GM12865 (cell line): ENCODE measurements at regions not wholly inside any gene's neighbourhood (a gene's known extent, or its start where the extent isn't known, plus 50 kb on each side); places are given as distances from the start of the nearest gene placed in this dataset.

Source experiments
- DNase-seq: peaks from one replicate; pipeline ENCODE4 v3.0.0; 2010; ENCODE audit warnings: low read depth
- H3K4me3 ChIP-seq: 2 replicates; pipeline ENCODE4 v1.5.1; 2011; ENCODE audit warnings: mild to moderate bottlenecking, low read depth, low read length, control low read depth
- TF ChIP-seq, protein P1 (sequence below): IDR thresholded peaks from 2 replicates; pipeline ENCODE4 v1.5.1; 2011; ENCODE audit warnings: low read length, control low read depth, low read depth, inconsistent platforms; ENCODE audit not compliant: insufficient read depth; ENCODE audit errors: missing control alignments

DNA sequence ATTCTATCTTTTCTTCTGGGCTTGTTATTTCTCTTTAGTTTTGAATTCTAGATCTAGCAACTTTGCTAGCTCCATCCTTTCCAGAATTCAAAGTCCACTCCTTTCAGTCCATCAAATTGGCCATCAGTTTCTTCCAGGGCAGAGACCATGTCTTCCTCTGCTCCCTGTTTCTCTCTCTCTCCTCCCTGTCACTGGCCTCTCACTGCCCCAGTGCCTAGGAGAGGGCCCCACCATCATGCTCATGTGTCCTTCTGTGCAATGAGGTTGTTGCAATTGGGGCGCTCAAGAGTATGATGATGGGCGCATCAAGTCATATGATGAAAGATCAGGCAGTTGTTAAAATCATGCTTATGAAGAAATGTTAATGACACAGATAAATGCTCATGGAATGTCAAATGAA lies 159.2 kb upstream of the HS6ST1 start:
- H3K4me3 ChIP-seq = no peak overlapping the region
- TF ChIP-seq, protein P1, sequence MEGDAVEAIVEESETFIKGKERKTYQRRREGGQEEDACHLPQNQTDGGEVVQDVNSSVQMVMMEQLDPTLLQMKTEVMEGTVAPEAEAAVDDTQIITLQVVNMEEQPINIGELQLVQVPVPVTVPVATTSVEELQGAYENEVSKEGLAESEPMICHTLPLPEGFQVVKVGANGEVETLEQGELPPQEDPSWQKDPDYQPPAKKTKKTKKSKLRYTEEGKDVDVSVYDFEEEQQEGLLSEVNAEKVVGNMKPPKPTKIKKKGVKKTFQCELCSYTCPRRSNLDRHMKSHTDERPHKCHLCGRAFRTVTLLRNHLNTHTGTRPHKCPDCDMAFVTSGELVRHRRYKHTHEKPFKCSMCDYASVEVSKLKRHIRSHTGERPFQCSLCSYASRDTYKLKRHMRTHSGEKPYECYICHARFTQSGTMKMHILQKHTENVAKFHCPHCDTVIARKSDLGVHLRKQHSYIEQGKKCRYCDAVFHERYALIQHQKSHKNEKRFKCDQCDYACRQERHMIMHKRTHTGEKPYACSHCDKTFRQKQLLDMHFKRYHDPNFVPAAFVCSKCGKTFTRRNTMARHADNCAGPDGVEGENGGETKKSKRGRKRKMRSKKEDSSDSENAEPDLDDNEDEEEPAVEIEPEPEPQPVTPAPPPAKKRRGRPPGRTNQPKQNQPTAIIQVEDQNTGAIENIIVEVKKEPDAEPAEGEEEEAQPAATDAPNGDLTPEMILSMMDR = no peak
- no peak for DNase-seq

DNA sequence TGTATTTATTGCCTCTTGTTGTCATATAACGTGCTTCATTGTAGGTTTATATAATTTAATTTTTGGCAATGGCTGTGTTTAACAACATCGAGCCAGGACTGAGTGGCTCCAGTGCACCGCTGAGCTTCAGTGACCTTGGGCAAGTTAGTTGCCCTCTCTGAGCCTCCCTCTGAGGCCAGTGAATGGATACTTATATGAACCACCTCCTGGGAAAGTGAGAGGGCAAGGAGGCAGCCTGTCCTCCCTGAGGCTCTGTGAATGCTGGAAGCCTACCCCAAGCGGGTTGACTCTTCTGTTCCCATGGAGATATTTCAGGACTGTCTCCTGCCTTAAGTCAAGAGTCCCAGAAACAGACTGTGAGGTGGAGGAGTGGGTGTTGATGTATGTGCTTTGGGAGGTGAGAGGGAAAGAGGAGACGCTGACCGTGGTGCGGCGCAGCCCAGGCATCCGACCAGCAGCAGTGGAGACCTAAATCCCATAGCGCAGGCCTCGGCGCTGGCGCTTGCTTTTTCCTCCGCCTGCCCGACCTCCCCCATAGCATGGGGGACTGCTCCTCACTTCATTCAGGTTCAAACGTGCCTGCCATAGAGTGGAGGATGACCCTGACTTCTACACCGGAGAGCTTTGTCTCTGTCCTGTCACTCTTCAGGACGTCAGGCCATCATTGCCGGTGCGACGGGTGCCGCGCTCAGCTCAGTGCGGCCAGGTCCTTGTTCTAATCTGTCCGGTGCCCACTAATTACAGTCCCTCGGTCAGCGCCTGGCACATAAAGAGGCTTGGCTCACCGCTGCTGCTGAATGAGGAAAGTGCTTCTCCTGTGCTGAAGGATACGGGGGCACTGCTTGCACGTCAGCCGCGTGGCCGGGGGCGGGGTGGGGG lies 167.3 kb upstream of the HS6ST1 start:
- TF ChIP-seq, protein P1 = no peak
- DNase-seq = no peak
- no peak overlapping the region for H3K4me3 ChIP-seq

DNA sequence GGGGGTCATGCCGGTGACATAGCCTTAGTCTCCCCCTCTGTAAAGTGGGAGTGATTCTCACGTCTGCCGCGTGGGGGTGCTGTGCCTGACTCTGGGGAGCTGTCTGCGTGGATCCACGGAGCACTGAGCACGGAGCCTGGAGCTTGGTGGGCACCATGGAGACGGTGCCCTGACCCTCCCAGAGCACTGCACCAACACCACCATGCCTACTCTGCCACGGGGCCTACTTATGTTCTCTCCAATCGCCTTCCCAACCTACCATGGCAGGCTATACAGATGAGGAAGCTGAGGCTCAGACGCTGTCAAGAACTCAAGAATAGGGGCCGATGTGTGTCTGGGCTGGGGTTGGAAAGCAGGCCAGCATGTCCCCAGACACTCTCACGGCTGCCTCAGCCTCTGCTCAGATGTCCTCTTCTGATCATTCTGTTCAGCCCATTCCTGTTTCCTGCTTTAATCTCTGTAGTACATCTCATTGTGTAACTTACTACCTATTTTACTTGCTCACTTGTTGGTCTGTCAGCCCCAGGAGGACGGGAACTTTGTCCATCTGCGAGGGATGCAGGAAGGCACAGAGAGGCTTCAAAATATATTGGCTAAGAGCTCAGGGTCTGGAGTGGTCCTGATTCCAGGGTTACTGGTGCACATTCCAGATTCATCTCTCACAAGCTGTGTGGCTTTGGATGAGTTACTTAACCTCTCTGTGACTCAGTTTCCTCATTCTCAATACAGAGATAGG lies 168.1 kb upstream of the HS6ST1 start:
- TF ChIP-seq, protein P1 = no peak
- H3K4me3 ChIP-seq = no peak overlapping the region
- no peak for DNase-seq

DNA sequence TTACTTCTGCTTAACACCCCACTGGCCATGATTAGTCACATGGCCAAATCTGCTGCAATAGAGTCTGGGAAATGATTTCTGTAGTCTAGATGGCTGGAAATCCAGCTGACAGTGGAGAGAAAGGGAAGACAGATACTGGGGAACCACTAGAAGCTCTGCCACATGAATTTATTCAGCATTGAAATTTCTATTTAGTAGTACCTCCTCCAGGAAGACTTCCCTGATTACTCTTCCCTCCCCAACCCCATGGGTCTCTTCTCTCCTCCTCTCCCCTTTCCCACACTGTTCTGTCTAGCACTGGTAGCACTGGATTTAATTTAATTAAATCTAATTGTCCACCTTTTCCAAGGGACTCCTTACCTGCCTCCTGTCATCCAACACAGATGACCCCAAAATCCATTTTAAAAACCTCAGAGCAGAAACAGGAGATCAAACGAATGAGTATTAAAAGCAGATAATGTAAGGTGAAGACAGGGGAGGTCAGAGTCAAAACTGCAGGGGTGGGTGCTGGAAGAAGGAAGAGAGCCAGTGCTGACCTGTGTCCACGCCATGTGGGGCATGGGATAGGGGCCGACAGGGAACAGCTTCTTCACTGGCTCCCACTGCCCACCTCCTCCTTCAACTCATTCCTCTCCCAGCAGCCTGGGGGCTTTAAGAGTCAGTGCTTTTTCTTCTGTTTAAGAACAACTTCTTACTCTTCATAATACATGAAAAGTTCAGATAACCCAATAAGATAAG lies 169.2 kb upstream of the HS6ST1 start:
- TF ChIP-seq, protein P1 = no peak
- DNase-seq = no peak
- no peak overlapping the region for H3K4me3 ChIP-seq

DNA sequence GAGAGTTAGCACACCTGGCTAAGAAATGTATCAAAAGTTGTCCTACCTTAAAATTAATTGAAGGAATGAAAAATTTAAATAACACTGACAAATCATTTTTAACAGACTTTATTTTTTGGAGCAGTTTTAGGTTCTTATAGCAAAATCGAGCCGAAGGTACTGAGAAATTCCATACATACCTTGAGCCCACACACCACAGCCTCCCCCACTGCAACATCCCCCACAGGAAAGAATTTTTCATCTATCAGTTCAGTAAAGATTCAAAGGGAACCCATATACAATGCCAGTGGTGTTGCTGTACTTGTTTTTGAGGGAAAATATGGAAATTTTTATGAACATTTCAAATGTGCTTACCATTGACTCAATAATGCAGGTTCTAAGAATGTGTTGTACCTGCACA lies 169.8 kb upstream of the HS6ST1 start:
- DNase-seq = no peak
- TF ChIP-seq, protein P1 = no peak
- H3K4me3 ChIP-seq = no peak overlapping the region

DNA sequence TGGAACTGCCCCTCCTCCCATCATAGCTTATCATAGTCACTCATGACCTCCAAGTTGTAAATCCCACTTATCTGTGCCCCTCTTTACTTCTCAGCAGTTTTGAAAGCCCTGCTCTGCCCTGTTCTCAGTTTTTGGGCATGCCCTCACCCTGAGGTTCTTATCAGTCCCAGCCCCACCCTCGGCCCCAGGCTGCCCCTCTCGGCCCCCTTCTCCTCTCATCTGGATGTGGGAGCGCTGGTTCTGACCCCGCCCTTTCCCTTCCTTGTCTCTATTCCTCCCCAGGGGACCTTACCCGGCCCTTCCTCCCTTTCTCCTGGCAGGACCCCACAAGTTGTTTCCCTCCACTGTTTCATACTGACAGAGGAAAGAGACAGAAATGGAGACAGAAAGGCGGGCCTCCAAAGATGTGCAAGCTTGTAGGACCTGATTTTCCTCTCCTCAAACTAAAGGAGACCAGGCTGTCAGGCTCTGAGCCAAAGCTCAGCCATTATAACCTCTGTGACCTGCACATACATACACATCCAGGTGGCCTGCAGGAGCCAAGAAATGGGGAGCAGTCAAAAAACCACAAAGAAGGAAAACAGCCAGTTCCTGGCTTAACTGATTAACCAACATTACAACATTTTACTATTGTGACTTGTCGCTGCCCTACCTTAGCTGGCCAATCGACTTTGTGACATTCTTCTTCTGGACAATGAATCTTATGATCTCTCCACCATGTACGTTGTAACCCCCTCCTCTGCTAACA lies 171.0 kb upstream of the HS6ST1 start:
- no peak for DNase-seq
- H3K4me3 ChIP-seq = no peak overlapping the region
- TF ChIP-seq, protein P1 = no peak
